ENCODE measurements at regions not wholly inside any gene's neighbourhood (a gene's known extent, or its start where the extent isn't known, plus 50 kb on each side); places are given as distances from the start of the nearest gene placed in this dataset.

- intact Hi-C loops (cut with micrococcal nuclease; ENCODE audit: unreplicated experiment), result no loop called here
- Histone ChIP-seq H3K36me3 (ENCODE audit: insufficient read depth, low read length) (no peaks in the 10 kb centered on the region), H2AFZ (ENCODE audit: low read length) (no peak overlapping the region), H3K79me2 (ENCODE audit: insufficient read depth, low read depth, low read length) (no peaks in the 10 kb centered on the region), H4K20me1 (ENCODE audit: insufficient read depth, low read length) (no peaks in the 10 kb centered on the region), H3K9me2 (ENCODE audit: insufficient read depth, low read length) (no peaks in the 10 kb centered on the region), H3K4me1 (ENCODE audit: insufficient read depth, low read length, poor library complexity, severe bottlenecking) (no peaks in the 10 kb centered on the region), H3K27ac (ENCODE audit: low read depth, low read length, poor library complexity, severe bottlenecking) (no peak overlapping the region), H3K4me2 (ENCODE audit: low read length) (no peak overlapping the region), H3K4me3 (ENCODE audit: low read depth, low read length, poor library complexity, severe bottlenecking) (no peak overlapping the region), H3K9me3 (ENCODE audit: low read length) (no peaks in the 10 kb centered on the region)
- ChIA-PET POLR2A (no interaction called here), CTCF (ENCODE audit: unreplicated experiment) (no interaction called here)
- TF ChIP-seq EZH2phosphoT487 (IDR thresholded peaks at IDR 0.05; ENCODE audit: borderline replicate concordance, low read depth, low read length) (no peak), CTCF (conservative IDR thresholded peaks at IDR 0.05; ENCODE audit: low read length) (no peak)
- no TSS peak for BruUV-seq (replicated peaks)
- DNase-seq (ENCODE audit: low spot score), result no peak
These were observed 74.8 kb upstream of the ZNF516 start for GRCh38 chr18:76569644-76570419.

DNA sequence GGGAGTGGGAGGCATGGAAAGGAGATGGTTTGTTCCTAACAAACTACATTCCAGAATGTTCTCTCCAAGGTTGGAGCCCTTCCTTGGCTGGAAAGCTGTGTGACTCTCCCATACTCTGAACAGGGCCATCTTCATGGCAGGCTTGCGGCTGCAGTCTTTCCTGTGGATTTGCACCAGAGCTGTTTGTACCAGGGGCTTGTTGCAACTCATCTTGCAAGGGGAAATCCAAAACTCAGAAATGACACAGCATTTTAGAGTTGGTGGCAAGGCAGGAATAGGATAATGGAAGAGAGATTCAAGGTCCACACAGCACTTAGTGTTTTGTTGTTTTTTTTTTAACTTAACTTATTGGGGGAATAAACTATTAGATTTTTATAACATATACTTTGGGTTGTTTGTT, 73.7 kb upstream of the ZNF516 start:
- TF ChIP-seq CTCF (conservative IDR thresholded peaks at IDR 0.05; ENCODE audit: low read length), result no peak
- no peak for TF ChIP-seq EZH2phosphoT487 (IDR thresholded peaks at IDR 0.05; ENCODE audit: borderline replicate concordance, low read depth, low read length)
- ChIA-PET POLR2A (no interaction called here), CTCF (ENCODE audit: unreplicated experiment) (no interaction called here)
- Histone ChIP-seq H3K4me1 (ENCODE audit: insufficient read depth, low read length, poor library complexity, severe bottlenecking) (no peaks in the 10 kb centered on the region), H3K79me2 (ENCODE audit: insufficient read depth, low read depth, low read length) (no peaks in the 10 kb centered on the region), H2AFZ (ENCODE audit: low read length) (no peak overlapping the region), H3K9me2 (ENCODE audit: insufficient read depth, low read length) (no peaks in the 10 kb centered on the region), H3K4me3 (ENCODE audit: low read depth, low read length, poor library complexity, severe bottlenecking) (no peak overlapping the region), H4K20me1 (ENCODE audit: insufficient read depth, low read length) (no peaks in the 10 kb centered on the region), H3K9me3 (ENCODE audit: low read length) (no peaks in the 10 kb centered on the region), H3K36me3 (ENCODE audit: insufficient read depth, low read length) (no peaks in the 10 kb centered on the region), H3K4me2 (ENCODE audit: low read length) (no peak overlapping the region), H3K27ac (ENCODE audit: low read depth, low read length, poor library complexity, severe bottlenecking) (no peak overlapping the region)
- intact Hi-C loops (cut with micrococcal nuclease; ENCODE audit: unreplicated experiment), result no loop called here
- BruUV-seq (replicated peaks), result no TSS peak
- no peak for DNase-seq (ENCODE audit: low spot score)

DNA sequence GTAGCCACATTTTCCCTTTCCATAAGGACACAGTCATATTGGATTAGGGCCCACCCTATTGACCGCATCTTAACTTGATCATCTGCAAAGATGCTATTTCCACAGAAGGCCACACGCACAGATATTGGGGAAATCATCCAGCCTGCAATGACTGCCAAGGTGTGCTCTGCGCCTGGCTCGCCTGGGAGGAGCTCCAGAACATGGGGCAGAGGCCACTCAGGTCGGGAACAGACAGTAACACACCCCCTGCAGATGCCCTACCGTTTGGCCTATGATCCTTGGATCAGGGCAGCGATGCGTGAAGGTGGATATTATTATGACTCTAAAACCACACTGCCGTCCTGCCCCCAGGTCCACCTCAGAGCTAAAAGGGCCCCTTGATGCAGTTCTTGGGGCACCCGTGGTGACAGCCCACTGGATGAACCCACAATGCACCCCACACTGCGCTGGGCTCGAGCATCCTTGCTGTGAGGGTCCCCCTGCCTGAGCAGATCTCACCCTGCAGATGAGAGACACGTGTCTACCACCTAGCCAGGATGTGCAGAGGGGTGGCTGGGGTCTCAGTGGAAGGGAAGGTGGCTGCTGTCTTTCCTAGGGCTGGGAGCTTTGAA, 72.9 kb upstream of the ZNF516 start:
- Histone ChIP-seq H3K27ac (ENCODE audit: low read depth, low read length, poor library complexity, severe bottlenecking) (no peak overlapping the region), H3K4me1 (ENCODE audit: insufficient read depth, low read length, poor library complexity, severe bottlenecking) (no peaks in the 10 kb centered on the region), H3K79me2 (ENCODE audit: insufficient read depth, low read depth, low read length) (no peaks in the 10 kb centered on the region), H3K4me3 (ENCODE audit: low read depth, low read length, poor library complexity, severe bottlenecking) (no peak overlapping the region), H3K36me3 (ENCODE audit: insufficient read depth, low read length) (no peaks in the 10 kb centered on the region), H3K9me3 (ENCODE audit: low read length) (no peaks in the 10 kb centered on the region), H4K20me1 (ENCODE audit: insufficient read depth, low read length) (no peaks in the 10 kb centered on the region), H3K9me2 (ENCODE audit: insufficient read depth, low read length) (no peaks in the 10 kb centered on the region), H2AFZ (ENCODE audit: low read length) (no peak overlapping the region), H3K4me2 (ENCODE audit: low read length) (no peak overlapping the region)
- ChIA-PET POLR2A (no interaction called here), CTCF (ENCODE audit: unreplicated experiment) (no interaction called here)
- no peak for DNase-seq (ENCODE audit: low spot score)
- TF ChIP-seq EZH2phosphoT487 (IDR thresholded peaks at IDR 0.05; ENCODE audit: borderline replicate concordance, low read depth, low read length) (no peak), CTCF (conservative IDR thresholded peaks at IDR 0.05; ENCODE audit: low read length) (no peak)
- BruUV-seq (replicated peaks), result no TSS peak
- intact Hi-C loops (cut with micrococcal nuclease; ENCODE audit: unreplicated experiment), result no loop called here

All from OCI-LY7 (cell line).